DMS53 treated with DMSO at 0.1 percent for 48 hours (cell line): ENCODE measurements at regions not wholly inside any gene's neighbourhood (a gene's known extent, or its start where the extent isn't known, plus 50 kb on each side); places are given as distances from the start of the nearest gene placed in this dataset.

Source experiments
- DNase-seq: peaks from one replicate; lab custom pipeline; 2025; ENCODE audit not compliant: unreplicated experiment; lab: John Stamatoyannopoulos, UW

- DNase-seq, result no peak
These were observed 168.8 kb upstream of the ST8SIA2 start for GRCh38 chr15:92224843-92225242.

- peak; percentile 5 for DNase-seq
These were observed 167.6 kb upstream of the ST8SIA2 start for GRCh38 chr15:92226020-92226612.

GRCh38 chr15:92228830-92229229, 164.9 kb upstream of the ST8SIA2 start:
- DNase-seq, result no peak

GRCh38 chr15:92231461-92231860, 162.2 kb upstream of the ST8SIA2 start:
- no peak for DNase-seq

GRCh38 chr15:92232317-92232716, 161.4 kb upstream of the ST8SIA2 start:
- DNase-seq, result no peak

GRCh38 chr15:92232876-92233275, 160.8 kb upstream of the ST8SIA2 start:
- DNase-seq, result no peak

GRCh38 chr15:92243227-92243626, 150.5 kb upstream of the ST8SIA2 start:
- no peak for DNase-seq

GRCh38 chr15:92244703-92245102, 149.0 kb upstream of the ST8SIA2 start:
- DNase-seq, result no peak

- DNase-seq, result no peak
These were observed 145.9 kb upstream of the ST8SIA2 start for GRCh38 chr15:92247649-92248242.

GRCh38 chr15:92266796-92267685, 126.6 kb upstream of the ST8SIA2 start:
- no peak for DNase-seq

GRCh38 chr15:92268900-92269299, 124.8 kb upstream of the ST8SIA2 start:
- DNase-seq, result no peak

GRCh38 chr15:92271179-92271578, 122.5 kb upstream of the ST8SIA2 start:
- DNase-seq, result no peak

GRCh38 chr15:92272106-92272505, 121.6 kb upstream of the ST8SIA2 start:
- DNase-seq, result no peak

GRCh38 chr15:92273286-92273685, 120.4 kb upstream of the ST8SIA2 start:
- no peak for DNase-seq

GRCh38 chr15:92273723-92274122, 120.0 kb upstream of the ST8SIA2 start:
- DNase-seq, result no peak

- DNase-seq, result no peak
These were observed 115.9 kb upstream of the ST8SIA2 start for GRCh38 chr15:92277776-92278175.

- no peak for DNase-seq
These were observed 109.9 kb upstream of the ST8SIA2 start for GRCh38 chr15:92283813-92284212.

GRCh38 chr15:92288755-92289154, 104.9 kb upstream of the ST8SIA2 start:
- no peak for DNase-seq

- DNase-seq, result no peak
These were observed 103.9 kb upstream of the ST8SIA2 start for GRCh38 chr15:92289733-92290132.

- no peak for DNase-seq
These were observed 103.2 kb upstream of the ST8SIA2 start for GRCh38 chr15:92290359-92290992.

GRCh38 chr15:92291900-92292299, 101.8 kb upstream of the ST8SIA2 start:
- no peak for DNase-seq

GRCh38 chr15:92294759-92295158, 98.9 kb upstream of the ST8SIA2 start:
- no peak for DNase-seq
